HG03460 (cell line): ENCODE measurements at regions not wholly inside any gene's neighbourhood (a gene's known extent, or its start where the extent isn't known, plus 50 kb on each side); places are given as distances from the start of the nearest gene placed in this dataset.
"Not testable (repeated sequence)": the region's sequence is repeated elsewhere in the genome, so short reads cannot be mapped to it uniquely, and the experiment has no call there.

ENCODE experiments used
- ATAC-seq: cut with Tn5 transposase; IDR thresholded peaks from one replicate; pipeline ENCODE4 v1.9.1; 2021; ENCODE audit not compliant: unreplicated experiment

- no peak for ATAC-seq
Measured at GRCh38 chr2:234375176-234375880, 121.6 kb downstream of the ARL4C start.

- ATAC-seq, result no peak
Measured at GRCh38 chr2:234374736-234375135, 122.1 kb downstream of the ARL4C start.

GRCh38 chr2:234374150-234374508 lies 122.8 kb downstream of the ARL4C start:
- ATAC-seq, result no peak

GRCh38 chr2:234373481-234374149 lies 123.3 kb downstream of the ARL4C start:
- no peak for ATAC-seq

GRCh38 chr2:234373060-234373459 lies 123.8 kb downstream of the ARL4C start:
- ATAC-seq, result no peak

GRCh38 chr2:234372506-234372905 lies 124.4 kb downstream of the ARL4C start:
- ATAC-seq, result no peak

- ATAC-seq, result no peak
Measured at GRCh38 chr2:234368861-234369261, 128.0 kb downstream of the ARL4C start.

- ATAC-seq, result no peak
Measured at GRCh38 chr2:234366891-234367290, 130.0 kb downstream of the ARL4C start.

GRCh38 chr2:234364661-234365060 lies 132.2 kb downstream of the ARL4C start:
- no peak for ATAC-seq

GRCh38 chr2:234363647-234364294 lies 133.1 kb downstream of the ARL4C start:
- ATAC-seq, result no peak

- ATAC-seq, result no peak
Measured at GRCh38 chr2:234363011-234363487, 133.8 kb downstream of the ARL4C start.

- not testable (repeated sequence) for ATAC-seq
Measured at GRCh38 chr2:234360313-234360975, 136.4 kb downstream of the ARL4C start.

- no peak for ATAC-seq
Measured at GRCh38 chr2:234357666-234358065, 139.2 kb downstream of the ARL4C start.

GRCh38 chr2:234355808-234356365 lies 141.0 kb downstream of the ARL4C start:
- ATAC-seq, result no peak

GRCh38 chr2:234355021-234355720 lies 141.7 kb downstream of the ARL4C start:
- no peak for ATAC-seq

GRCh38 chr2:234352270-234352669 lies 144.6 kb downstream of the ARL4C start:
- ATAC-seq, result no peak

- ATAC-seq, result not testable (repeated sequence)
Measured at GRCh38 chr2:234351866-234352265, 145.0 kb downstream of the ARL4C start.

- ATAC-seq, result no peak
Measured at GRCh38 chr2:234348081-234348480, 148.8 kb downstream of the ARL4C start.

GRCh38 chr2:234345921-234346320 lies 151.0 kb downstream of the ARL4C start:
- ATAC-seq, result no peak

- ATAC-seq, result no peak
Measured at GRCh38 chr2:234344012-234344411, 152.9 kb downstream of the ARL4C start.

GRCh38 chr2:234343372-234343771 lies 153.5 kb downstream of the ARL4C start:
- ATAC-seq, result no peak
